ENCODE measurements at regions not wholly inside any gene's neighbourhood (a gene's known extent, or its start where the extent isn't known, plus 50 kb on each side); places are given as distances from the start of the nearest gene placed in this dataset.

DNA sequence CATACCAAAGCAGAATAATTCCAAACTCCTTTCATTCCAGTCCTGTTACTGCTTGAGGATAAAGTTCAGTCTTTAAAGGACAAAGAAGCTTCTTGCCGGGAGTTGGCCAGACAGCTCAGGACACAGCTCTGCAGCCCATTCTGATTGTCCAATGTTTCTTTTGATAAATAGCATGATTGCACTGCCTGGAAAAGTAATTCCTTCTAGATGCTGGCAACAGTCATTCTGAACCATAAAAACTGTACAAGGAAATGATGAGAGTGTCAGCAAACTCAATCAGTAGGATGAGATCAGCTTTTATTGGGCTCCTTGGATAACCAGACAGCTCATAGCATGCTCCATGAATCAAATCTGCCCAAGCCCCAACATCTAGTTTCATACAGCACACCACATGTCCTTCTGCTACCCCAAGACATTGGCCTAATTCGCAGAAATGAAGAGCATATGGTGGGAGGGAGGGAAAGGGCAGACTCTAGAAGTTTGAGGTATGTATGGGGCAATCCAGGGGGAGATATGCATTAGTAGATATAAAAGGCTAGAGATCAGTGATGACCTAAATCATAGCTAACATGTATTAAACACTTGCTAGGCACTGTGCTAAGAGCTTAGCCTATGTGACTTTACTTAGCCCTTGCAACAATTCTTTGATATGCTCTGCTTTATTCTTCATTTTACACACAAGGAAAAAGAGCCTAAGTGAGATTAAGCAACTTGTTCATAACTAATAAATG lies 219.9 kb upstream of the NREP start:
- TF ChIP-seq CTCF (IDR thresholded peaks at IDR 0.05; ENCODE audit: insufficient read depth, low read length) (no peak), POLR2AphosphoS5 (IDR thresholded peaks at IDR 0.05; ENCODE audit: low read depth) (no peak), GABPA (IDR thresholded peaks at IDR 0.05; ENCODE audit: low read depth) (no peak), SPI1 (IDR thresholded peaks at IDR 0.05; ENCODE audit: borderline replicate concordance, low read depth) (no peak)
- TF ChIP-seq, protein P1, sequence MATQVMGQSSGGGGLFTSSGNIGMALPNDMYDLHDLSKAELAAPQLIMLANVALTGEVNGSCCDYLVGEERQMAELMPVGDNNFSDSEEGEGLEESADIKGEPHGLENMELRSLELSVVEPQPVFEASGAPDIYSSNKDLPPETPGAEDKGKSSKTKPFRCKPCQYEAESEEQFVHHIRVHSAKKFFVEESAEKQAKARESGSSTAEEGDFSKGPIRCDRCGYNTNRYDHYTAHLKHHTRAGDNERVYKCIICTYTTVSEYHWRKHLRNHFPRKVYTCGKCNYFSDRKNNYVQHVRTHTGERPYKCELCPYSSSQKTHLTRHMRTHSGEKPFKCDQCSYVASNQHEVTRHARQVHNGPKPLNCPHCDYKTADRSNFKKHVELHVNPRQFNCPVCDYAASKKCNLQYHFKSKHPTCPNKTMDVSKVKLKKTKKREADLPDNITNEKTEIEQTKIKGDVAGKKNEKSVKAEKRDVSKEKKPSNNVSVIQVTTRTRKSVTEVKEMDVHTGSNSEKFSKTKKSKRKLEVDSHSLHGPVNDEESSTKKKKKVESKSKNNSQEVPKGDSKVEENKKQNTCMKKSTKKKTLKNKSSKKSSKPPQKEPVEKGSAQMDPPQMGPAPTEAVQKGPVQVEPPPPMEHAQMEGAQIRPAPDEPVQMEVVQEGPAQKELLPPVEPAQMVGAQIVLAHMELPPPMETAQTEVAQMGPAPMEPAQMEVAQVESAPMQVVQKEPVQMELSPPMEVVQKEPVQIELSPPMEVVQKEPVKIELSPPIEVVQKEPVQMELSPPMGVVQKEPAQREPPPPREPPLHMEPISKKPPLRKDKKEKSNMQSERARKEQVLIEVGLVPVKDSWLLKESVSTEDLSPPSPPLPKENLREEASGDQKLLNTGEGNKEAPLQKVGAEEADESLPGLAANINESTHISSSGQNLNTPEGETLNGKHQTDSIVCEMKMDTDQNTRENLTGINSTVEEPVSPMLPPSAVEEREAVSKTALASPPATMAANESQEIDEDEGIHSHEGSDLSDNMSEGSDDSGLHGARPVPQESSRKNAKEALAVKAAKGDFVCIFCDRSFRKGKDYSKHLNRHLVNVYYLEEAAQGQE (IDR thresholded peaks at IDR 0.05; ENCODE audit: insufficient replicate concordance, low read depth): no peak
